Epithelial cell of esophagus (primary cell): ENCODE measurements at regions not wholly inside any gene's neighbourhood (a gene's known extent, or its start where the extent isn't known, plus 50 kb on each side); places are given as distances from the start of the nearest gene placed in this dataset.

ENCODE experiments used
- DNase-seq: peaks from one replicate; pipeline ENCODE4 v3.0.0; 2010; ENCODE audit warnings: low read depth
- H3K4me3 ChIP-seq: 2 replicates; pipeline ENCODE4 v1.5.1; 2011; ENCODE audit warnings: mild to moderate bottlenecking, low read length, control low read depth
- CTCF ChIP-seq: IDR thresholded peaks from 2 replicates; pipeline ENCODE4 v1.5.1; 2011; ENCODE audit warnings: low read depth, mild to moderate bottlenecking, low read length, control low read depth, inconsistent platforms; ENCODE audit not compliant: insufficient read depth; ENCODE audit errors: missing control alignments

- TF ChIP-seq CTCF: no peak
- no peak overlapping the region for H3K4me3 ChIP-seq
- no peak for DNase-seq
Measured at GRCh38 chr2:18096836-18097405, 218.5 kb downstream of the KCNS3 start.

- DNase-seq: no peak
- no peak overlapping the region for H3K4me3 ChIP-seq
- TF ChIP-seq CTCF: no peak
Measured at GRCh38 chr2:18094277-18094676, 215.8 kb downstream of the KCNS3 start.

- H3K4me3 ChIP-seq: no peak overlapping the region
- no peak for TF ChIP-seq CTCF
- DNase-seq: no peak
Measured at GRCh38 chr2:18093196-18093595, 214.7 kb downstream of the KCNS3 start.

- DNase-seq: no peak
- H3K4me3 ChIP-seq: no peak overlapping the region
- TF ChIP-seq CTCF: no peak
Measured at GRCh38 chr2:18092760-18093159, 214.3 kb downstream of the KCNS3 start.

- no peak overlapping the region for H3K4me3 ChIP-seq
- no peak for TF ChIP-seq CTCF
- DNase-seq: no peak
Measured at GRCh38 chr2:18085593-18085992, 207.1 kb downstream of the KCNS3 start.

GRCh38 chr2:18084376-18084775 is 205.9 kb downstream of the KCNS3 start:
- no peak for DNase-seq
- TF ChIP-seq CTCF: no peak
- no peak overlapping the region for H3K4me3 ChIP-seq

- DNase-seq: no peak
- H3K4me3 ChIP-seq: no peak overlapping the region
- TF ChIP-seq CTCF: no peak
Measured at GRCh38 chr2:18083806-18084205, 205.3 kb downstream of the KCNS3 start.
